Activated effector memory CD4-positive, alpha-beta T cell treated with Interleukin-2 at 50 U/mL for 16 hours (primary cell): ENCODE measurements at regions not wholly inside any gene's neighbourhood (a gene's known extent, or its start where the extent isn't known, plus 50 kb on each side); places are given as distances from the start of the nearest gene placed in this dataset.
"Not testable (repeated sequence)": the region's sequence is repeated elsewhere in the genome, so short reads cannot be mapped to it uniquely, and the experiment has no call there.

Experiments used
- DNase-seq: peaks from one replicate; pipeline ENCODE4 v3.0.0-alpha.2; 2020

DNA sequence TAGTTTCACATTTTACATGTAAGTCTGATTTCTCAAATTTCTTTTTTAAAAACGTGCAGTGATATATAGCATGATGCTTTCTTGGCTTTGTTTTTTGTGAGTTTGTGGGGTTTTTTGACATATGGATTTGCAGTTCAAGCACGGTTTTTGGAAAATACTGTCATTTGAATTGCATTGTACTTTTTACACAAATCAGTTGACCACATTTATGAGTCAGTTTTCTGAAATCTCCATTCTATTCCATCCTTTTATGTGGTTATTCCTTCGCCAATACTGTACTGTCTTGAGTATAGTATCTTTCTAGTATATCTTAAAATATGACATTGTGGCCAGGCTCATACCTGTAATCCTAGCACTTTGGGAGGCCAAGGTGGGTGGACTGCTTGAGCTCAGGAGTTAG, 890.0 kb upstream of the CITED2 start:
- no peak for DNase-seq

DNA sequence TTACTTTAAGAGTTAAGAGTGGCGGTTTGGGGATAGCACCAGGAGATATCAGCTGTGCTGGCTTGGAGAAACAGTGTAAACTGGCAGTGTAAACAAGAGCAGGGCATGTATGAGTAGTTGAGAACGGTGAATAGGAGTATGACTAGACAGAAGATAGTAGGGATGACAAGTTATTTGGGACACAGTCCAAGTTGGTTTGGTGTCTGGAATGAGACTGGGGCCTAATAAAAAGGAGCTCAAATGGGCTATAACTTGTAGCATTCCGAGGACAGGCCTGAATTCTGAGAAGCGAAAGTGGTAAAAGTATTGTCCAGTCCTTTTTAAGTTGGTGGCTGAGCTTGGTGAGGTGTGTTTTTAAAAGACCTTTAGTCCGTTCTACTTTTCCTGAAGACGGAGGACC, 883.9 kb upstream of the CITED2 start:
- not testable (repeated sequence) for DNase-seq

DNA sequence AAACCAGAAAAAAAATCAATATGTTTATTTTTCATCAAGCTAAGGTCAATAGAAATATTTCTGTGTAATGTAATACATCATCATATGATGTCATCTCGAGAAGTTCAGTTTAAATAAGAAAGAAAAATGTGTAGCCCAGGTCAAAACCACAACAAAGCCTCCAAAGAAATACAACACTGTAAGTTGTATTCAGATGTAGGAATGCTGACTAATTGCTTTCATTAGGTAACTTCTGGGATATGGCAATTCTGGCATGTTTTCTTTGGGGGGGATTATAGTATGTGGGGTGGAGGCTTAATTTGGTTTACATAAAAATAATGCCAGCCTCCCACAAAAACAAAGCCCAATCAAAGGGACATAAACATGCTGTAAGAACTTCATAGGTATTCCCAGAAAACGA, 881.8 kb upstream of the CITED2 start:
- DNase-seq: no peak

DNA sequence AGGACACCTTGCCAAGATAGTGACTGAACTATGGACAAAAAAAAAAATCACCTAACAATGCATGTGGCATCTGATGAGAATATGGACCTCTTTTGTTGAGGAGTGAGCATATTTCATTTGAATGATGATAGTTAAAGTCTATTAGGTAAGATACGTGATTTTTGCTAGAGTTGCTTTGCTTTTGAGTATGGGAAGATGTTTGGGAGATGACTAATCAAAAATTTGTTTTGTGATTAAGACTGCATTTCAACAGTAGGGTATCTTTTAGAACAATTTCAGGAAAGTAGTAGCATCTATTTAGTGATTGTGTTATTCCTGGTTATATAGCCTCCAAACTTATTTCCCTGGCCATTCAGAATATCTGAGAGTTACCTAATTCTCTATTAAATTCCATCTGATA, 878.6 kb upstream of the CITED2 start:
- no peak for DNase-seq

DNA sequence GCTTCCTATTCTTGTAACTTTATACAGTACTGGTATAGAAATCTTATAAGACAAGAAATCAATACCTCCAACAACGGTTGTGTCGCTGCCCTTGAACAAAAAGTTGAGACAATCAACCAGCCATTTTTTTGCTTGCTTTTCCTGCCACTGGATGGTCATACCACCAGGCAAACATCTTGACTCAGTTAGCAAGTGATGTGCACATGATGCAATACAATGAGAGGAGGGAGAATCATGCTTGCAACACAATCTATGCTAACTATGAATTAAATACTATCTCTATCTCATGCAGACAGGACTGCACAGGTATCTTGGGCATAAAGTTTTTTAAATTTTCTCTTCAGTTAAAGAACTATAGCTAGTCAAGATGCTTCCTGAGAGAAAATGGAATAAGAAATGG, 877.7 kb upstream of the CITED2 start:
- DNase-seq: no peak

DNA sequence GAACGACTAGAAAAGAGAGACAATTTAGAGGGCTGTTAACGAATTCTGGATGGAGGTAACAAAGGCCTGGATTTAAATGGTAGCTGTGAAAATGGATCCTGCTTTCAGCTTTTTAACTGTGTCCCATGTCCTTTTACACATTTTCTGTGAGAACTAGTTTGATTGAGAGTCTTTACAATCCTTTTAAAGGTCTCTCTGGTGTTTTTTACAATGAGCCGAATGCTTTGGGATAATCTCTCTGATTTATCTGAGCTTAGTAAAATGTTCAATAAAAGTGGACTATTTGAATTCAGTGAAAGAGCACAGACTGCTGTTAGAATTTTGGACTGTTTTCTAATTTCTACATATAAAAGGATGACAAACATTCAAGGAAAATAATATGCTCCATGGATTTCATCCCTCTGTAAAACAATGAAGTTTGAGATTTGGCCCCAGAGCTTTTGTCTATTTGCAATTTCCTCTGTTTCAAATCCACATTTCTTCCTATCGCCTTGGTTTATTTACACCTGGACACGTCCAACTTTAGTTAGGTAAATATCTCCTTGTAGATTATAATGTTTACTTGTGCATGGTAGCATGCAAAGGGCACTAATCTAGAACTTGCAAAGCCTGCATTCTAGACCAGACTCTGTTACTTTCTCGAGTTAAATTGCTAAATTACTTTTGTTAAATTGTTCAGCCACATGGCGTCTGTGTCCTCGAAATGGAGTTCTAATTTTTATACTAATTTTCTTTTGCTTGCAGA, 871.0 kb upstream of the CITED2 start:
- no peak for DNase-seq

DNA sequence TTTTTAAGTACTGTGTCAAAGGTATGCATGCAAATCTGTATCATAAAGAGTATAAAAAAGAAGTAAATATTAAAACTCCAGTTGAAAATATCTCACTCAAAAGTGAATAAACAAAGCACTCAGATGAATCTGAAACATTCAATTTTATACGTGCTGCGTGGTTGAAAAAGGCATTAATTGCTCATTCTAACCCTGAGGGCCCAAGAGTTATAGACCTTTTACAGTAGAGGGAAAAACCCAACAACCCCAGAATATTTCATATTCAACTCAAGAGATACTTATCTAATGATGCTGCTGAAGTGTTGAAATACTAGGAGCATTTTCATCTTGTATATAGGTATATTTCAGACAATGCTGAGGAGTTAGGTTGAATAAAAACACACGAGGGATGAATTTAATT, 862.8 kb upstream of the CITED2 start:
- DNase-seq: no peak

DNA sequence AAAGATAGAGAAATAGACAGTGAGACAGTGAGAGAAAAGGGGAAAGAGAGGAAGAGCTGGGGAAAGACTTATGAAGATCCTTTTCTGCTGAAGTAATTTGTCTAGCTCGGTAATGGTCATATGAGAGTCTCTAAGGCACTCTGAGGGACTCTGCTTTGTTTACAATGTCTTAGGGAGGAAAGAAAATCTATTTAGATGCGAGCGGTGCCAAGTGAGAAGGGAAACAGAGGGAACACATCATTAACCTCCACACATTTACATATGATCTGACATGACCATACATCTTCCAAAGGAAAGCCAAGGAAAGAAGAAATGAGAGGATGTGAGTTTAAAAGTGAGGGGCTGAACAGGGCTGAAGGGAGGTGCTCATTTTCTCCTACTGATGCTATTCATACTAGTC, 862.3 kb upstream of the CITED2 start:
- no peak for DNase-seq

DNA sequence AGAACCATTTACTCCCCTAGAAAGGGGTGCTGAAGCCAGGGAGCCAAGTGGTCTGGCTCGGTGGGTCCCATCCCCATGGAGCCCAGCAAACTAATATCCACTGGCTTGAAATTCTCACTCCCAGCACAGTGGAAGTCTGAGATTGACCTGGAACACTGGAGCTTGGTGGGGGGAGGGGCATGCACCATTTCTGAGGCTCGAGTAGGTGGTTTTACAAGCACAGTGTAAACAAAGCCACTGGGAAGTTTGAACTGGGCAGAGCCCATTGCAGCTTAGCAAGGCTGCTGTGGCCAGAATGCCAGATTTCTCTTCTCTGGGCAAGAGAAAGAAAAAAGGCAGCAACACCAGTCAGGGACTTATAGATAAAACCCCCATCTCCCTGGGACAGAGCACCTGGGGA, 855.8 kb upstream of the CITED2 start:
- DNase-seq: no peak

DNA sequence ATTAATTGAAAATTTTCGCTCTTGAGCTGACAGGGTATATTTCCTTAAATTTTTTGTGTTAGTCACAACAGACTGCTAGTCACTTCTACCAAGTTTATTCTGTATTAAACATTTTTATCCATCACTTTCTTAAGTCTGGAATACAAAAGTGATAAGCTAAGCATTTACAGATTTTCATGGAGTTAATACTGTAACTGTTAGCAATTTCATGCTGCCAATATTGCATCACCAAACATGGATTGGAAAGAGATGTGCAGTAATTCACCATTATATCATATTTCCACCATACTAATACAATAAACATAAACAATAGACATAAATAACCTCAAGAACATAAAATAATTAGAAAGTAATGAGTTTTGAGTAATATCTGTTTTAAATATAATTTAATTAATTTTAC, 854.0 kb upstream of the CITED2 start:
- DNase-seq: no peak

DNA sequence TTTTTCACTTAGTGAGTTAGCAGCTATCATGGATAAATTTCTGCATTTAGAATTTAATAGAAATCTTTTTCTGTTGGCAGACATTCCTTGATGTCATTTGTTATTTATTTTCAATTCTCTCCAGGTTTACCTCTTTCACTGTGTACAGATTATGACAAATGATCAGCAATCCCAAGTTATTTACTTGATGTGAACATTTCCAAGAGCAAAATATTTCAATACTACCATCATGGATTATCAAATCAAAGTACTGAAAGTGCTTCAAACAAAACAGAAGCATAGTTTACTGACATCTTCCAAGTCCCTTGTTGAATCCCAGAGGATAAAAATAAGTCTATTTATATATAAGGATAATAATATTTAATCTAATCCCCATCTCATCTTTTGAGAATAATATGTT, 852.2 kb upstream of the CITED2 start:
- DNase-seq: no peak

DNA sequence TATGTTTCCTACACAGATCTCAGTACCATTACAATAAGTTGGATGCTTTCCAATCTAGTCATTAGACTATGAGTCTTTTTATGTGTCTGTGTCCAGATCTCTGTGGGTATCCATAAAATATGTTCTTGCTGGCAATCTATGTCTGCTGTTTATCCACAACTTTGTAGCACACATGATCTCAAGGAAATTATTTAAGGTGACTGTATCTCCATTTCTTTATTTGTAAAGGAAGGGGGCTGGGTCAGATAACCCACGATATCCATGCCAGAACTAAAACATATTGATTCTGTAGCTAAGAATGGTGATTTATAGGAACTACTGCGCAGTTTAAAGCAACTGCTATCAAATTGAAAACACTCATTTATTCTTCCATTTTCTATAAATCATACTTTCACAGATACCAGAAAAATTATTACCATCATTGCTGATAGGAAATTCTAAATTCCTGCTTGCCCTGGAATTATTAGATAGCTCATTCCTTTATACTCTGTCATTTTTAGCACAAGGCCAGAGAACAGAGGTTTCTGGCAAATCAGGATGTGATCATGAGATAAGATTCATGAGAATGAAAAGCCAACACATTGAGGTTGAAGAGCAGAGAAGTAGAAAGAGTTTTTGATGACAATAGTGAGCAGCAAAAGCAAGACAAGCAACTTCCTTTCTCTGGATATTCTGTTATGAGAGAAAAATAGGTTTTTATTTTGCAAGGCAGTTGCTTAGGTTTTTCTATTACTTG, 851.4 kb upstream of the CITED2 start:
- no peak for DNase-seq

DNA sequence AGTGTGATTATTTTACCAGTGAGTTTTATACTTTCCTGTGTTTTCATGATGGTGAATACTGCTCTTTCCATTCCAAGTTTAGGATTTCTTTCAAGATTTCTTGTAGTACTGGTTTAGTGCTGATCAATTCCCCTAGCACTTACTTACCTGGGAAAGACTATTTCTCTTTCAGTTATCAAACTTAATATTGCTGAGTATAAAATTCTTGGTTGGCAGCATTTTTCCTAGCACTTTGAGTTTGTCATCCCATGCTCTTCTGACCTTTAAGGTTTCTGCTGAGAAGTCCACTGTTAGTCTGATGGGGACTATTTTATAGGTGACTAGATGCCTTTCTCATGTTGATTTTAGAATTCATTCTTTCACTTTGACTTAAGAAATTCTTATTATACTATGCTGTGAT, 842.8 kb upstream of the CITED2 start:
- no peak for DNase-seq

DNA sequence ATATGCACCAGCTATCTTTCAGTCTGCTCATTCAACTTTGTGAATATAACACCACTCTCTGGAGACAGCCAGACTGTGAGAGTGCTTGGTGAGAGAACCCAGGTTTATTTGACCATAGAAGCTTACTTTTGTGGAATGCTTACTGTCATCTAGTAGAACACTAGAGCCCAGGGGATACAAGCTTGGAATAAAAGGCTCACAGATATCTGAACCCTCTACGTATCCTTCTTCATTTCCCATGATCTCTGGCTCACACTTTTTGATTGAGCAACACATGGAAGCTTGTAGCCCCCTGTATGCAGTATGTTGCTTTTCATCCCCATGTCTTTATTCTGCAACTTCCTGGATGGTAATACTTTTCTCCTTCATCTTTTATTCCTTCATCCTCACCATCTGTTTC, 835.3 kb upstream of the CITED2 start:
- no peak for DNase-seq

DNA sequence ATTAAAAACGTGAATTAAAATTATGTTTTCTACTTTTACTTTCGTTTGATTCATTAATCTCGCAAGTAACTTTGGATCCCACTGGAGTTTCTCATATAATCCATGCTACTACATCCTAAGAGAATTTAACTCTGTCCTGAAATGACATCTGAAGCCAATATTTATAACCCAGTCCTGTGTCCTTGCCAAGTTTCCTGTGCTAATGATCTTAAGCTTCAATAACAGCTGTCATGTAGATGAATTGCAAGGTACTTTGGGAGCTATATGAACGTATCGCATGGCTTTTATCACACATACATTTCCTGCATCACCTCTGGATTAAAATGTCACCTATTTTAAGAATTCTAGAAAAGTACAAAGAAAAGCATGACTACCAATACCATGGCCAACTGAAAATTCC, 833.8 kb upstream of the CITED2 start:
- no peak for DNase-seq

DNA sequence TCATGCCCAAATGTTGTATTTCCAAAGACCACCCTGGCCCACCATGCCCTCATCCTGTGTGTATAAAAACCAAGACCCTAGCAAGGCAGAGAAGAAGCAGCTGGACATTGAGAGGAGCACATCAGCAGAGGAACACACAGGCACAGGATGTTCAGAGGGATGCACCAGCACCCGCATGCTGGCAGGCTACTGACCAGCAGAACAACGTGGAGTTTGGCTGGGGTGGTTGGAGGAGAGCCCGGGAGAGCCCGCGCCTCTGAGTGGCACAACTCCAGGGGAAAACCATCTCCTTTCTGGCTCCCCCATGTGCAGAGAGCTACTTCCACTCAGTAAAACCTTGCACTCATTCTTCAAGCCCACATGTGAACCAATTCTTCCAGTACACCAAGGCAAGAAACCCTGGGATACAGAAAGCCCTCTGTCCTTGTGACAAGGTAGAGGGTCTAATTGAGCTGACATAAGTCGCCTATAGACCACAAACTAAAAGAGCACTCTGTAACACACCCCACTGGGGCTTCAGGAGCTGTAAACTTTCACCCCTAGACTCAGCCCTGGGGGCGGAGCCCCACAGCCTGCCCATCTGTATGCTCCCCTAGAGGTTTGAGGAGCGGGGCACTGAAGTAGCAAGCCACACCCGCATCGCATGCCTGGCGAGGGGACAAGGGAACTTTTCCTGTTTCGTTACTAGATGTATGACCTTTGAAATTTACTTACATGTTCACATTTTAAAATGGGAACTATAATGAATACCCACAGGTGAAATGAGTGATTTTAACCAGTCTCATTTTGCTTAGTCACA, 831.5 kb upstream of the CITED2 start:
- no peak for DNase-seq

DNA sequence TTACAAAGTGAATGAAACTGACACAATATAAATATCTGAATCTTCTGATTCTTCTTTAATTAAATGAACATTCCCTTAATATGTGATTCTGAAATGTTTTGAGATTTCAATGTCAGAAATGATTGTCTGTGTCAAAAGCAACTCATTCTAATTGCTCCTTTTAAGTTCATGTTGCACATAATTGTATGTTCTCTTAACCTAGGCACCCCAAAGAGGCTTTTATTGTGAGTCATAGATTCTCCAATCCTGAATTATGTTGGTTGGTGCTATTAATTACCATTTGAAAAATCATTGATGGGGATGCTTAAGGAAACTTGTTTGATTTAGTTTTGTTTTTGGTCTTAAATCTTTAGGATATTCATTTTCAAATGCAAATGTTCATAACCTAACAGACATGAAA, 829.7 kb upstream of the CITED2 start:
- no peak for DNase-seq

DNA sequence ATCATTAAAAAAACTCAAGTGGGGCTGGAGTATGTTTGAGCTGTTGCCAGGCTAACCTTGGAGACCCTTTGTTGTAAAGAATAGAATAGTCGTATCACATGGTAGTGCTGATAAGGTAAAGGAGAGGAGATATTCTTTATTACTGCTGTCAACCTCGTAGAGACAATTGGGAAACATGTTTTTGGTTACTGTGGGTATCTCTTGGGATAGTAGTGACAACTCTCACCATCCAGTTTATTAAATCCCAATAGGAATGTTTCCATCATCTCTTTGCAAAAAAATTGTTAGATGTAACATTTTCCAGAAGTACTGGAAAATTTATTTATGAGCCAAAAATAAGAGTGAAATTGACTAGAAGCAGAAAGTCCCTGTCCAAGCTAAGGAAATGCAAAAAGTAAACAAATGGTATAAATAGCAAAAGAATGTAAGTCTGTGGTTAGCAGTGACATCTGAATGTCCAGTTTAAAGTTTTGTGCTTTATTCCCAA, 829.3 kb upstream of the CITED2 start:
- no peak for DNase-seq

DNA sequence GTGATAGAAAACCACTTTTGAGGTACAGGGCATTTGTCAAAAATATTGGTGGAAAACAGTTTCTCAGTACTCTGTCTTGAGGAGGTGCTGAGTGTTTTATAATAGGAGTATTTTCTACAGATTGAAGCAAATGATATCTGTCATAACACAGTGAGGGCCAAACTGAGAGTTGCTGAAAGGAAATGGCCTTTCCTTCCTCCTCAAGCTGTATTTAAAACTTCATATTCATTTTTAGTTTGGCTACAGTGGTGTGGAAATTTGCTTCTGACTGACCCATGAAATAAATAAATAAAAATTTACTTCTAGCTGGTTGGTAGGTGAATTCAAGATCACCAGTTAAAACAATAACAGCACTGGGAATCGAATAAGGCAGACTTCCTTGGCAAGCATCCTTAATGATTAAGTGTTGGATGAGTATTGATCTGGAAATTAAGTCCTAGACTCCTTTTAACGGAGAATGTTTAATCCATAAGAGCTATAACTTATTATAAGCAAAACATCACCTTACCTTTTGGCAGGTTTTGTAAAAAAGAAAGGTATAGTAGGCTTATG, 828.6 kb upstream of the CITED2 start:
- DNase-seq: no peak

DNA sequence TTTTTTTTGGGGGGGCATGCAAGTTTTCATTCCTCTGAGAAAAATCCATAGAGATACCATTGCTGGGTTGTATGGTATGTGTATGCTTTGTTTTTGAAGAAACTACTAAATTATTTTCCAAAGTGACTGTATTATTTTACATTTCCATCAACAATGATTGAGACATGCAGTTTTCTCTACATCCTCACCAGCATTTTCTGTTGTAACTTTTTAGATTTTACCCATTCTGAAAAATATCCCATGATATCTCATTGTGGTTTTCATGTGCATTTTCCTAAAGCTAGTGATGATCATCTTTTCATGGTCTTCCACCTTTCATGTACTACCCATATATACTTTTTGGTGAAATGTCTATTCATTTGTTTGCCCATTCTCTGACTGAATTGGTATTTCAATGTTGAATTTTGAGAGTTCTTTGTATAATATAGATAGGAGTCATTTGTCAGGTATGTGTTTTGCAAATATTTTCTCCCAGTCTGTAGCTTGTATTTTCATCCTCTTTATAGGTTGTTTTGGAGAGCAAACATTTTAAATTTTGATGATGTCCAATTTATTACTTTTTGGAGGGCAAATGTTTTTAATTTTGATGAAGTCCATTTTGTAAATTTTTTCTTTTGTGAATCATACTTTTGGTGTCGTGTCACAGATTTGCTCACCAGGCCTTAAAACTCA, 827.5 kb upstream of the CITED2 start:
- no peak for DNase-seq

DNA sequence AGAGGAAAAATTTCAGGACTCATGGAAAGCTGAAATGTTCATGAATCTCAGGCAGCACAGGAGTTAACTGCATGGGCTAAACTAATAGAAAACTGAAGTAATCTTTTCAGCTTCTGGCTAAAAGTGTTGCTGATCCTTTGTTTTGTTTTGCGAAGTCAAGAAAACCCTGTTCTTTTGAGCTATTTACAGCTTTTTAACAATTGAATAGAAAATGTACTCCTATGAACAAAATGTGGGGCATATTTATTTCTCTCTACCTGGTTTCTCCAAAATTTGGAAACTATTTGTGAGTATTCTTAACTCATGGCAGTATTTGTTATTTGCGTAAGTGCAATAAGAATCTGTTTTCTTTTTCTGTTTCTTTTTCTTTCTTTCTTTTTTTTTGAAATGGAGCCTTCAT, 818.8 kb upstream of the CITED2 start:
- no peak for DNase-seq

DNA sequence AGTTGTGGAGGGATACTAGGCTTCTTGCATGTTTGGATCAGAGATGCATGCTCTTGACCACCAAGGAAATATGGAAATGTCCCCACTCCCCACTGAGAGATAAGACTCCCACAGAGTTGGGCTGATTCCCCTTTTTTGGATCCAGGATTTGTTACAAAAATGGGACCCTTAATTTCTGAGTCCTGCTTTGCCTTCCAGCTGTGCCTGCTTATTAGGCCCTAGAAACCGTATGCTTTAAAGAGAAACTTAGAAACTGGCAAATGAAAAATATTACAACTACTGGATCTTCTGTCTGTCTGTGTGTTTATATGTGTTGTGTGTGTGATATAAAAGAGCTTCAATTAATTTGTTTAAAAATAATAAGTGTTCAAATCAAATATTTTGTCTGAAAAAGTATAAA, 817.6 kb upstream of the CITED2 start:
- DNase-seq: no peak

DNA sequence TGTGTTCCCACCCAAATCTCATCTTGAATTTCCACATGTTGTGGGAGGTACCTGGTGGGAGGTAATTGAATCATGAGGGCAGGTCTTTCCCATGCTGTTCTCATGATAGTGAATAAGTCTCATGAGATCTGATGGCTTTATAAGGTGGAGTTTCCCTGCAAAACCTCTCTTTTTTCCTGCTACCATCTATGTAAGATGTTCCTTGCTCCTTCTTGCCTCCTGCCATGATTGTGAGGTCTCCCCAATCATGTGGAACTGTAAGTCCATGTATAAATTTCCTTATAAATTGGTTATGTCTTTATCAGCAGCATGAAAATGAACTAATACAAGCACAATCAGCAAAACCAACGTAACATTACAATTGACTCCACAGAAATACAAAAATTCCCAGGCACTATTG, 814.8 kb upstream of the CITED2 start:
- not testable (repeated sequence) for DNase-seq
